ENCODE measurements at regions not wholly inside any gene's neighbourhood (a gene's known extent, or its start where the extent isn't known, plus 50 kb on each side); places are given as distances from the start of the nearest gene placed in this dataset.
"Not testable (repeated sequence)": the region's sequence is repeated elsewhere in the genome, so short reads cannot be mapped to it uniquely, and the experiment has no call there.

GRCh38 chr6:169142538-169142844 lies 111.2 kb downstream of the THBS2 start:
- DNase-seq = no peak

DNA sequence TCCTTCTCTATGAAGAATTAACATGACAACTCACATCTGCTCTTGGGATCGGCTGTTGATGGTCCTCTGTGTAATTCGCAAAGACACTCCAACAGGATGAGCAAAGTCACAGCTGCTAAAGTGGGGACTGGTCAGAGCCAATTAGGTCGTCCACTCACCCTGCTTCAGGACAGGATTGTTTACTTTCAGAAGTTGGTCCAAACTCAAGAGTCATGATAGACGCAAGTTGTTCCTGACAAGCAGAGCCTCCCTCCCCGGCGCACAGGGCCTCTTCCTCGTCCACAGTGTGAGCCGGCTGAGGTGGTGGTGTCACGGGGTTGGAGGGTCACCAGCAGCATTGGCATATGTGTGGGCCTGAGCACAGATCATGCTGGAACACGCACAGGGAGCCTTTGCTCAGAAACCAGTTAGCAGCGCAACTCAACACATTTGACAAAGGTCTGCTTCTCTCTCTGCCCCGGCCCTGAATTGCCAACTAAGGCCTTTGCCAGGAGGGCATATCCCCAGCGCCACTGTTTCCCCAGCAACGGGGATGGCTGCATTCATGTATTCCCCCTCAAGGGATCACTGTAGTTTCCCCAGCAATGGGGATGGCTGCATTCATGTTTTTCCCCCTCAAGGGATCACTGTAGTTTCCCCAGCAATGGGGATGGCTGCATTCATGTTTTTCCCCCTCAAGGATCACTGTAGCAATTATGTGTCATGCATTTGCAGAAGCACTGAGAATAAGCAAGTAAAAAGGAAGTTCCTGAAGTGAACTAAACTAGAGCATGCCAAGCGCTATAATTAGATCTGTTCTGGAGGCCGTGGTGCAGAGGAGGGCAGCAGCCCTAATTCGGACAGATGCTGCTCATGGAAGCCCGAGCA lies 111.7 kb downstream of the THBS2 start:
- DNase-seq = no peak

- no peak for DNase-seq
Measured at GRCh38 chr6:169140986-169141495, 112.6 kb downstream of the THBS2 start.

DNA sequence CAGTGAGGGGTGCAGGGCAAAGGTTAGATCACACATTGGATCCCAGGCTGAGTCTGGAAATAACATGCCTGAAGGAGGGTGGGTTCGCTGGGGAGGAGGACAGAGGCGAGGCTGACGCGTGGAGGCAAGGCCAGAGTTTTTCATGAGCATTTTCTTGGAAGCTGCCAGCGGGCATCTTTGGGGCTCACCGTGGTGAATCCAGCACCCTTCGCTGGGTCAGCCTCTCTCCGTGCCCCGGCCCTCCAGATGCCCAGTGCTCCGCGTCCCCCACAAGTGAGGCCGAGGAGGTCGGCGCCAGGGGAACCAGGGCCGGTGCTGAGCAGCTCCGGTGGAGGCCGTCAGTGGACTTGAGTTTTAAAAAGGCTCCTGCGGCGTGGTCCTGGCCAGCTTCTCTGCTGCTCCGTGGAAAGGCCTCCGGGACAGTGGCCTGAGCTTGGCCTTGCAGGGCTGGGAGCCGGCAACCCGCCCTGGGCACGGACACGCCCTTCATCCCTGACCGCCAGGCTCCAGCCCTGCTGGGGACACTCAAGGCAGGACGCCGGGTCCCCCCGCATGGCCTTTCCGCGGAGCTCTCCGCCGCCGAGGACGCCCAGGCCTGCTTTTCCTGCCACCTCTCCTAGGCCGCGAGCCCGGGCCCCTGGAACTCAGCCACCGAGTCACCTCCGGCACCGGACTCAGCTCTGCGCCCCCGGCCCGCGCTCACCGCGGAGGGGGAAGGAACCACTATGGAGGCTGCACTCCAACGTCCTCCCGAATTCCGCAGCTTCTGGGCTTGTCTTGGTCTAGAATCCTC lies 114.3 kb downstream of the THBS2 start:
- no peak for DNase-seq

DNA sequence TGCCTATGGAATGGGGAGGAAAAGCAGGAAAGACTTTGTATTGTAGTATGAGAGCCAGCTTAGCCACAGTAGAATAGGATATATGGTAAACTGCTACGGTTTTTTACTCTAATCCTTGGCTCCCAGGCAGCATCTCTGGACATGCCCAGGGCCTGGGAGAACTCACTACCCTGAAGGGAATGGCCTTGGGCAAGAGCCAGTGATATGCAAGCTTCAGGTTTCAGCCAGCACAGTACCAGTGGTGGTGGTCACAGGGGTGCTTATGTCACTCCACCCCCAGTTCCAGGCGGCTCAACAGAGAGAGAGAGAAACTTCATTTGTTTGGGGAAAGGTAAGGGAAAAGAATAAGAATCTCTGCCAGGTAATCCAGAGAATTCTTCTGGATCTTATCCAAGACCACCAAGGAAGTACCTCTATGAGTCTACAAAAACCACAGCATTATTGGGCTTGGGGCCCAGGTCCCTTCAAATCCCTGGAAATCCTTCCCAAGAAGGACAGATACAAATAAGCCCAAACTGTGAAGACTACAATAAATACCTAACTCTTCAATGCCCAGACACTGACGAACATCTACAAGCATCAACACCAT lies 121.2 kb downstream of the THBS2 start:
- DNase-seq = no peak

DNA sequence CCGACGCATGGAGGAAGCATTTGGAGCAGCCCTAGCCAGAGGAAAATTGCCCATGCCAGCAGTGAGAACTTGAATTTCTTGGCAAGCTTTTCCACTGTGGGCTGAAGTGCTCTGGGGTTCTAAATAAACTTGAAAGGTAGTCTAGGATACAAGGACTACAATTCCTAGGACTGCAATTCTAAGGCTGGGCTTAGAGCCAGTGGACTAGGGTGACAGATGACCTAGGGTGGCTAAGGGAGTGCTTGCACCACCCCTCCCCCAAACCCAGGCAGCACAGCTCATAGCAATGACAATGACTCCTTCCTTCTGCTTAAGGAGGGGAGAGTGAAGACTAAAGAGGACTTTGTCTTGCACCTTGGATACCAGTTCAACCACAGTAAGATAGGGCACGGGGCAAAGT lies 122.3 kb downstream of the THBS2 start:
- no peak for DNase-seq

- no peak for DNase-seq
Measured at GRCh38 chr6:169130113-169130512, 123.5 kb downstream of the THBS2 start.

GRCh38 chr6:169121013-169121412 lies 132.6 kb downstream of the THBS2 start:
- DNase-seq = no peak

GRCh38 chr6:169119669-169120068 lies 134.0 kb downstream of the THBS2 start:
- DNase-seq = no peak

- no peak for DNase-seq
Measured at GRCh38 chr6:169118346-169118830, 135.3 kb downstream of the THBS2 start.

GRCh38 chr6:169117663-169118062 lies 136.0 kb downstream of the THBS2 start:
- DNase-seq = no peak

GRCh38 chr6:169115632-169116031 lies 138.0 kb downstream of the THBS2 start:
- no peak for DNase-seq

GRCh38 chr6:169114632-169115031 lies 139.0 kb downstream of the THBS2 start:
- not testable (repeated sequence) for DNase-seq

GRCh38 chr6:169112483-169113320 lies 140.9 kb downstream of the THBS2 start:
- no peak for DNase-seq

DNA sequence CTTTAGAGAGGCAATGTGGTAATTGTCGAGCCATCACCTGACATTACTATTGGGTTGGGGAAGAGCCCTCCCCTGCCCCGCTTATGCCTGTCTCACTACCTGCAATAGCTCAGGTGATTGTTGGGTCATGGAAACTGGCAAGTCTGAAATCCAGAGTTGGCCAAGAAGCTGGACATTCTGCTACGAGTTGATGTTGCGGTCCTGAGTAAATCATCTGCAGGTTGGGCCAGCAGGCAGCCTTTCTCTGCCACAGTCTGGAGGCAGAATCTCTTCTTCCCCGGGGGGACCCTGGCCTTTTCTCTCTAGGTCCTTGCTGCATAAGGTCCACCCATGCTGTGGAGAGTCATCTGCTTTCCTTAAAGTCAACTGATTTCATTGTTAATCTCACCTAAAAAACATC lies 142.4 kb downstream of the THBS2 start:
- DNase-seq = no peak

GRCh38 chr6:169109411-169110220 lies 144.0 kb downstream of the THBS2 start:
- DNase-seq = no peak

DNA sequence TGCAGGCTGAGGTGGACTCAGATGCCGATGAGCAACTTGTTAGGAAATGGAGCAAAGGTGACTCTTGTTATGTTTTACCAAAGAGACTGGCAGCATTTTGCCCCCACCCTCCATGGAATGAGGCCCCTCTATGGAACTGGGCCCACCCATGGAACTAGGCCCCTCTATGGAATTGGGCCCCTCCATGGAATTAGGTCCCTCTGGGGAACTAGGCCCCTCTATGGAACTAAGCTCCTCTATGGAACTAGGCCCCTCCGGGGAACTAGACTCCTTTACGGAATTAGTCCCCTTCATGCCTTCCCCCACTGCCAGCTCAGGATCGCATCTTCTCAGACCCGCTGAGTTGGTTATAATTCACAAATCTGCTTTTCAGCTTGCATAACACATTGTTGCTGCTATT lies 144.9 kb downstream of the THBS2 start:
- no peak for DNase-seq

DNA sequence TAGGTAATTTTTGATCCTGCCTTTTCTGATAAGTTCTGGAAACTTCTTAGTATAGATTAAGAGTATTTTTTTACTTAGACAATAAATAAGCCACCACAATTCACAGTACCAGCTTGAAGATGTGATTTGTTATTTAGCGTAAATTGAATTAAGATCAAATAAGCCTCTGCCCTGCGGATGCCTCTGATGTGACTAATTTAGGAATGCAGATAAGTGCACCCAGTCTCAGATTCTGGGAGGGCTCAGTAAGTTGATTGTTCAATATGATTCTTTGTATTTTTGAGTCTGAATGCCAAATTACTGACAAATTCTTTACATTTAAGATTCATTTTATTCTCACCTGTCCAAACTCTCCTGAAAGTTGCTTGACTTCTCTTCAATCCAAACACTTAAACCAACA lies 147.5 kb downstream of the THBS2 start:
- DNase-seq = no peak

DNA sequence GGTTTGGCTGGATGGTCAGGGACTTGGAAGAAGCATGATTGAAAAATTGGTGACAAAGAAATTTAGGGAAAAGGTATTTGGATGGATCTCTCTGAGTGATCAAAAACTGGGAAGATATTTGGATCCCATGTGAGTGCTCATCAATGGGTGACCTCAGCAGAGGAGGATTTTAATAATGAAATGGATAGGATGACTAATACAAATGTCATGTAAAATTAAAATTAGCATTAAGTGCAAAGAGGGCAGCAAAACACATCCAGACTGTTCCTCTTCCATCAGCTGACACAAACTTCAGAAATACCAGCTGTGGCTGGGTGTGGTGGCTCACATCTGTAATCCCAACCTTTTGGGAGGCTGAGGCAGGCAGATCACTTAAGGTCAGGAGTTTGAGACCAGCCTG lies 151.7 kb downstream of the THBS2 start:
- no peak for DNase-seq

- no peak for DNase-seq
Measured at GRCh38 chr6:169101036-169101805, 152.4 kb downstream of the THBS2 start.

All from islet precursor cell (in vitro differentiated cells).